Hematopoietic multipotent progenitor cell treated with erythropoietin and hydrocortisone succinate and interleukin-3 and kit ligand, for 8 days (in vitro differentiated cells): ENCODE measurements at regions not wholly inside any gene's neighbourhood (a gene's known extent, or its start where the extent isn't known, plus 50 kb on each side); places are given as distances from the start of the nearest gene placed in this dataset.

Experiments used
- DNase-seq: peaks from one replicate; pipeline ENCODE4 v3.0.0-alpha.2; 2015

DNA sequence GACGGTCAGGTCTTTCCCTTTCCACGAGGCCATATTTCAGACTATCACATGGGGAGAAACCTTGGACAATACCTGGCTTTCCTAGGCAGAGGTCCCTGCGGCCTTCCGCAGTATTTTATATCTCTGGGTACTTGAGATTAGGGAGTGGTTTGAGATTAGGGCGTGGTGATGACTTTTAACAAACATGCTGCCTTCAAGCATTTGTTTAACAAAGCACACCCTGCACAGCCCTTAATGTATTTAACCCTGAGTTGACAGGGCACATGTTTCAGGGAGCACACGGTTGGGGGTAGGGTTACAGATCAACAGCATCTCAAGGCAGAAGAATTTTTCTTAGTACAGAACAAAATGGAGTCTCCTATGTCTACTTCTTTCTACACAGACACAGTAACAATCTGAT lies 80.5 kb upstream of the ST8SIA4 start:
- peak; percentile 6 for DNase-seq

DNA sequence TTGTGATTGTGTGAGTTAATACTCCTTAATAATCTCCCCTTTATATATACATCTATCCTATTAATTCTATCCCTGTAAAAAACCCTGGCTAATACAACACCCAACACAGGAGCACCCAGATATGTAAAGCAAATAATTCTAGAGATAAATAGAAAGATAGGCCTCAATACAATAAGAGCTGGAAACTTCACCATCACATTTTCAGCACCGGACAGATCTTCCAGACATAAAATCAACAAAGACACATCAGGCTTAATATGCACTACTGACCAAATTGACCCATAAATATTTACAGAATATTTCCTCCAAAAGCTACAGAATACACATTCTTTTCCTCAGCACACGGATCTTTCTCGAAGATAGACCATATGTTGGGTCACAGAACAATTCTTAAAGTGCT lies 71.0 kb upstream of the ST8SIA4 start:
- no peak for DNase-seq

DNA sequence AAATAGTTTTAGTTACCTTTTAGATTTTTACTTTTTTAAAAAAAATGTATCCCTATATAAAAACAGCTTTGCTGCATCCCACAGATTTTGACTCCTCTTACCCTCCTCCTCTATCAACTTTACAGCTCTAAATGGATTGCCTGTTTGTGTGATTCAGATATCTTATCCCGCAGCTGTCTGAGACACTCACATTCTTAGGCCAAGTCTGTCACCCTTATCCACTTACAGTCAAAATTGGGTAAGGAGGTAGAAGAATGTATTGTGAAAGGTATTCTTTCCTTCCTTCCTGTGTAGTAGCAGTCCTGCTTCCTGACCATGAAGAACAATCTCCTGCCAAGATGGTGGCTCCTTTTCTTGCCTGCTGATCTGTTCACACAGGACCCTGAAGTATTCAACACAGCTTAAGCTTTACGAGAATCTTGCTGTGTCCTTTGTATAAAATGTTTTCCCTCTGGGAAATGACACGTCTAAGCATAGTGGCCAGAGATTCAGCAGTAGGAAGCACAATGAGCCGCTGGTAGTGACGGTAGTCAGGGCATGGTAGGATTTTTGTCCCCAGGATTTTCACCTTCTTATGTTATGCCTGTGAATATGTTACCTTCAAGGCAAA lies 67.7 kb upstream of the ST8SIA4 start:
- DNase-seq = no peak

DNA sequence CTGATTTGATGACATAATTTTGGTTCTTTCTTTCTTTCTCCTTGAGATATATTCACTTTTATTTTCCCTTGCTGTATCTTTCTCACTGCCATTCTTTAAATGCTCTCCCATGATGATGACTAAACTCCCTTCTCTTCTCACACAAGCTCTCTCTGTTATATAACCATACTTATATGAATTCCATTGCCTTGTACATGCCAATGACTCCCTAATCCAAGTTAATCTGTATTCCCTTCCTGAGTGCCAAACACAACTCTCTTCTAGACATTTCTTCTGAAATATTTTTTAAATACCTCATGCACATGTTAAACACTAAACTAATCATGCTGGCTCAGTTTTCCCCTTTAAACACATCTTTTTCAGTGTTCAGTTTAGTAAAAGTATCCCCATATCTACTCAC lies 62.2 kb upstream of the ST8SIA4 start:
- no peak for DNase-seq
